ENCODE measurements at regions not wholly inside any gene's neighbourhood (a gene's known extent, or its start where the extent isn't known, plus 50 kb on each side); places are given as distances from the start of the nearest gene placed in this dataset.
A peak's percentile ranks its signal among the peaks of the same experiment; 100 is the strongest.

DNA sequence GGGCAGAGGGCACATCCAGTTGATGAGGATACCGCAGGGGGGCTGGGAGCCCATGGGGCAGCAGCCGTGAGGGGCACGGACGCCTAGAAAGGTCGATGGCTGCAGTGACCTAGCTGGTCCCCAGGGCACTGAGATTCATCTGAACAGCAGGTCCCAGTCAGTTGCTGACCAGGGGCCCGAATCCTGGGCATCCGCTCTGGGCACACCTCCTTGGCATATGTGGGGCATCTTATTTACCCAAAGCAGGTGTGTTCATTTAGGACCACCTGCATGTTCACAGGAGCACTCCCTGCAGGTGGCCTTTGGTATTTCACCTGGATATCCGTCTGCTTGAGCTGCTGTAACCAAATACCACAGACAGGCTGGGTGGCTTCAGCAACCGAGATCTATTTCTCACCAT lies 72.0 kb upstream of the ODC1 start:
- no peak for DNase-seq (ENCODE audit: low spot score)

DNA sequence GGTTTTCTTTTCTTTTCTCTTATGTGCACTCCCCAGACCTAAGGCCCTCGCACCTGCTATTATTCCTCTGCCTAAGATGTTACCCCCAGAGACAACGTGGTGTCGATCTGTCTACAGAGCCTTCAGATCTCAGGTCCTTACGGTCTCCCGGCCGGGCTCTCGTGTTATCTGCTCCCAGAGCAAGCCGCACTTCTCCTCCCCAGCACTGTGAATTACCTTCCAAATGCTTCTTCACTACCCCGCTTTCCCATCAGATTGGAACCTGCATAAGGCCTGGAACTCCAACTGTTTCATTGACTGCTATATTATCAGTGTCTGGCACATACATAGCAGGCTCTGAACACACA lies 71.2 kb upstream of the ODC1 start:
- no peak for DNase-seq (ENCODE audit: low spot score)

DNA sequence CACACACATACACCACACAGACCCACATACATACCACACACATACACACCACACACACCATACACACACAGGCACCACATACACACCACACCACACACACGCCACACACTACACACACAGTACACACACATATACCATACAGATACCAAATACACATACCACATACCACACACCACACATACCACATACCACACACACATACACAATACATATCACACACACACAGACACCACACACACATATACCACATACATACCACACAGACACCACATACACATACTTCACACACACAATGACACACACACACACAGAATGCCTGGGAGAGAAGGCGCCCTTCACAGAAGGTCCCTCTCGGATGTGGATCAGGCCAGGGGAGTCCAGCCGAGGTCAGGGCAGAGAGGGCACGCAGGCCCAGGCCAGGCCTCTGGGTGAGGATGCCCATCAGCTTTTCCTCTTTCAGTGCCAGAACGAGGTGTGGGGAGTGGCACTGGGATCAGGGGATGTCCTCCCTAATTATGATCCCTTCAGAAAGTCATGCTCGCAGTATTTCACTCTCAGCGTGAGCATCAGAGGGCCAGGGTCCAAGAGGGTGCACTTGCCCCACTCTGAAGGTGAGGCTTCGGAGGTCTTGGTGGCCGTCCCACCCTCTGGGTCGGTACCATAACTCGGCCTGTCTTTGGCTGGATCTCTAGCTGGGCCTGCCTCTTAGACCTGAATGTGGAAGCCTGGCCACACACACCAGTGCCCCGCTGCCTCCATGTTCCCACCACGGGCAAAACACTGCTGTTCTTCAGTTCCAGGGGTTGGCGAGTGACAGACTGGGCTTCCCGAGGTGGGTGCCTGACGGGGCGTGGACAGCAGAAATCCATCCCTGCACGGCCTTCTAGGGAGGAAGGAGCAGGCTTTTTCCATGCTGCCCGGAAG lies 70.6 kb upstream of the ODC1 start:
- no peak for DNase-seq (ENCODE audit: low spot score)

DNA sequence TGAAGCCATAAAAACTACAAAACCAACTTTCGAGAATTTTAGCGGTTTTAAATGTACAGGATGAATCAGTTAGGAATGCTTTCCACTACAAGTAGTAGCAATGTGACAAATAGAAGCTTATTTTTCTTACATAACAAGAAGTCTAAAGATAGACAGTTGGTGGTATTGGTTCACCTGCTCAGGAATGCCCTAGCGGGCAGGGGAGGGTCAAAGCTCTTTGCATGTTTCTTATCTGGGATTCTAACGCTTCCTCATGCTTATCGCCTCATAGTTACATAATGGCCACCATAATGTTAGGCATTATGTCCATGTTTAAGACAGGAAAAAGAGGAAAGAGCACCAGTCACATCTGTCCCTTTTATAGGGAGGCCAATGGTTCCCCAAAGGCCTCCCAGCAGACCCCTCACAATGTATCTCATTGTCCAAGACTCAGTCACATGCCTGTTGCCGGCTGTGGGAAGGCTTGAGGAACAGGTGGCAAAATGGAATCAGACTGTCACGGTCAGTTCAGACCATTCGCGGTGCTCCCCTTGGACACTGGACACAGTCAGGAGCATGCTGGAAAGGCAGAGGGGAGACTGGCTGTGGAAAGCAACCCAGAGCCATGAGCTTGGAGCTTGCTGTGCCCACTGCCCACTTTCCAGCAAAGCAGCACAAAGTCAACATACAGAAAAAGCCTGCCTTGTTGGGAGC lies 69.4 kb upstream of the ODC1 start:
- no peak for DNase-seq (ENCODE audit: low spot score)

DNA sequence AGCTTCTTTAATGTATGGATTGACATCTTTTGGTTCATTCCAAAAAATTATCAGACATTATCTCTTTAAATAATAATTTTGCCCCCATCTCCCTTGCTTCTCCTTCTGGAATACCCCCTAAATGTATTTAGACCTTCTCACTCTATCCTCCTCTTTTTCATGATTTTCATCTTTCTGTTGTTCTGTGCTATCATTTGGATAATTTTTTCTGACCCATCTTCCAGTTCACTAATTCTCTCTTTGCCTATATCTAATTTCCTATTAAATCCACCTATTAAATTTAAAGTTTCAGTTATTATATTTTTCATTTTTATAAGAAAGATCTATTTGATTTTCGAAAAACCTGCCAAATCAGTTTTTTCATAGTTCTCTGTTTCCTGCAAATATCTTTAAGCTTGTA lies 67.8 kb upstream of the ODC1 start:
- no peak for DNase-seq (ENCODE audit: low spot score)

DNA sequence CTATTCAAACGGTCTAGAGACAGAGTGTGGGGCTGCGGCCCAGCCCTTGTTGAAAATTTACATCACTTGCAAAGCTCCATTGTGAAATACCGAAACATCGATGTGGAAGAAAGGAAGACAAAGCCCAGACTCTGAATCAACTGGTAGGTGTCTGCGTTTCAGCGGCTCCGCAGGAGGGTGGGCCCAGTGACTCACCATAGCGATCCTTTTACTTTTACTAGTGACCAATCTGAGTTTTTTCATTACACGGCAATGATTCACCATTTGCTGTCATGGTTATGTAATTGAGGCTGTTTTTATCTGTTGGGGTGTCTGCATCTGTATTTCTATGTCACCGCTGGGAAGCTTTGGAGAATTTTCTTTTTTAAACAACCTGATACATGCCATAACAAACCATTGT lies 66.6 kb upstream of the ODC1 start:
- DNase-seq (ENCODE audit: low spot score) = peak; percentile 51

DNA sequence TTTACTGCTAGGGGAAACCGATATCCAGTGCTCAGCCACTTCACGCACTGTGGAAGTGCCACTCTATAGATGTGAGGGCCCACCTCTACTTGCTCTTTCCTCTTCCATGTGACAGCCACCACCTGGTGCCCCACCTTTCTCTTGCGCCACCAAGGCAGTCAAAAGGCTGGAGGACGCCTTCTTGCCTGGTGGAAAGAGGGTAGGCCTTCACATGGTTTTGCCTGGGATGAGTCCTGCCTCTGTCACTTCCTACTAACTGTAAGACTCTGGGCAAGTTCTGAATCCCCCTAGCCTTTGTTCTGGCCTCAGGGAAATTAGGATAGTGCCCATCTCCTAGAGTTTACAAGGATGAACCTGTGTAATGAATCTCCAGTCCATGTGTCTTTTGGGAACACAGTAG lies 66.1 kb upstream of the ODC1 start:
- no peak for DNase-seq (ENCODE audit: low spot score)

DNA sequence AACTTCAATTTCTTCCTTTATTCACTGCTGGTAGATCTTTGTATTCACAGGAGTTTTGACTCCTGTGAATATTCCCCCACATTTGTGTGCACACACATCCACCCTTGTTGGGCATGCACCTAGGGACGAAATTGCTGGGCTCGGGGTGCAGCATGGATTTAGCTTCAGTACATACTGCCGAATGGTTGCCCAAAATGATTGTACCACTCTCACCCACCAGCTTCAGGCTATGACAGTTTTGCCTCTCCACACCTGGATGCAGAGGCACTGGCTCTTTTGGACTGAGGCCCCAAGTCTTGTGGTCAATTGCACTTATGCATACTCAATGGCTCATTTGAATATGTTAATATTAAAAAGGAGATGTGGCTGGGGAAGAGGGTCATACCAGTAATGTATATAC lies 65.1 kb upstream of the ODC1 start:
- no peak for DNase-seq (ENCODE audit: low spot score)

DNA sequence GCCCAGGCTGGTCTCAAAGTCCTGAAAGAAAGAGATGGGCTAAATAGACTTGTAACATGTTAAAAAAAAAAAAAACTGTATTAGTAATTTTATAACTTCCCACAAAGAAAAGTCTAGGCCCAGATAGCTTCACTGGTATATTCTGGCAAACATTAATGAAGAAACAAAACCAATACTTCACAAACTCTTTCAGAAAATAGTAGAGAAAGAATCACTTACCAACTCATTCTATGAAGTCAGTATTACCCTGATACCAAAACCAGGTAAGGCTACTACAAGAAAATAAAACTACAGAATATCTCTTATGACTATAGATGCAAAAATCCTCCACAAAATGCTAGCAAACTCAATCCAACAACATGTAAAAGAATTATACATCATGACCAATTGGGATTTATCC lies 59.9 kb upstream of the ODC1 start:
- no peak for DNase-seq (ENCODE audit: low spot score)

DNA sequence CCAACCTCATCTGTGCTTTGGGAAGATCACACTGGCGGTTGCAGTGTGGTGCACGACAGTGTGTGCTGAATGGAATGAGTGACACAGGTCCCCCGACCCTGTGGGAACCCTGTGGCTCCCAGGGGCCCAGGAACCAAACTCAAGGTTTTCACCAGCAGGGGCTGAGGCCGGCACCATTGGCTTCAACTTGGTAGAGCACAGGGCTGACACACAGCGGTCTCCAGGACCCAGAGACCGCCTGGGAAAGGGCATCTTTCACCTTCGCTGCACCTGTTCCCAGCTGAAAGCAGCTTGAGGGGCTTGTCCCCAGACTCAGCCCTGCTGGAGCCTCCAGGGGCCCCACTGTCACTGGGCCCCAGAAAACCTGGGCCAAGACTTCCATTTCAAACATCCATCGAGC lies 59.0 kb upstream of the ODC1 start:
- no peak for DNase-seq (ENCODE audit: low spot score)

DNA sequence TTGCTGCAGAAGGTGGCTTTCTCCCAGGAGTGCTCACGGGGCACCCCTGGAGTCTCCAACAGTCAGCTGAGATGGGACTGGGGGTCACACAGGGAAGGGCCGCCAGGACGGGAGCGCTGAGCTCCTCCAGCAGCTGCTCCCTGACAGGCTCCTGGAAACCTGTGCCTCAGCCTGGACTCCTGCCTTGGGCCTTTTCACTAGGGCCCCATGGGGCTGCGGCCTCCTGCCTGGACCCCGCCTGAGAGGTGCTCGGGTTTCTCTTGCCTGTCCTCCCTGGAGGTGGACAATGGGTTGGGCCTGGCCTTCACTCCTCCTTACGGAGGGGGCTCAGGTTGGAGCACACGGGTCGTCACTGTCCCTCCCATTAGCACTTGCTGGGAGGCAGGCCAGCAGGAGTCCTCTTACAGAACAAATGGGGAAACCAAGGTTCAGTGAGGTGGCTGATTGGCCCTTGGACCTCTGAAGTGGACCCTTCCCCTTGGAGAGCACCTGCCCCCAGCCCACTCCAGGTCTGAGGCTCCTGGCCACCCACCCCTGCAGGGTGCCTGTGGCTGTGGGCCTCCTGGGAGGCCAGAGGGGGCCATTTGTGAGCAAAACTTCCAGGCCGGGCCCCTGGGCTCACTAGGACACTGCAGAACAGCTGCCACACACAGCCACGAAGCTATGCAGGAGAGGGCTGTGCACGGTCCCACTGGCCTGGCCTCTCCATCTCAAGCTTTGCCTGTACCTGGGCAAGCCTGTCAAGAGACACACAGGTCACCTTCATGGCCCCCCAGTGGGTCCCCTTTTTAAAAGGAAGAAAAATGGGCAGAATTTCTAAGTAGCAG lies 57.1 kb upstream of the ODC1 start:
- no peak for DNase-seq (ENCODE audit: low spot score)

DNA sequence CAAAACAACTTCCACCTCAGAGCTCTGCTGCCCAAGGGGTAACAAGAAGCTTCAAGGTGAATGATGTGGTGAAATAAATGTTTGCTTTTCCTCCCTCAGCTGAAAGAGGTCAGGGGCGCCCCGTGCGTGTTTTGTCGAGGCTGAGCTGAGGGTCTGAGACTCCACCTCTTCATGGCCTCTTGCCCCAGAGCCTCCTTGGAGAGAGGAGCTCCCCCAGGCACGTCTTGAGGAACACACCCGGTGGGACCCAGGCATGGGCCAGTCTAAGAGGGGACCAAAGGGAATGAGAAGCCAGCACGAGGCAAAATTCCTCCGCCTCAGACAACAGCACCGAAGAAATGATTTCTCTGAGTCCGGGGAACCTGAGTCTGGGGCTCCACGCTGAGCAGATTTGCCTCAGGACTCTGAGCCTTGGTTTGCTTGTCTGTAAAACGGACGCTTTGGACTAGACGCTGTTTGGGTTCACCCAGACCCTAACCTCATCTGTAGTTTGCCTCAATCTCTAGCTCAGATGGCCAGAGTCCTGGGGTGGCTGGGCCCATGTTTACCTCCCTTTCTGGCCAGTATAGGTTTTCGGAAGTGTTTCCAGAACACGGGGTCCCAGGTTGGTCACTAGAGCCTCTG lies 56.4 kb upstream of the ODC1 start:
- DNase-seq (ENCODE audit: low spot score) = no peak

DNA sequence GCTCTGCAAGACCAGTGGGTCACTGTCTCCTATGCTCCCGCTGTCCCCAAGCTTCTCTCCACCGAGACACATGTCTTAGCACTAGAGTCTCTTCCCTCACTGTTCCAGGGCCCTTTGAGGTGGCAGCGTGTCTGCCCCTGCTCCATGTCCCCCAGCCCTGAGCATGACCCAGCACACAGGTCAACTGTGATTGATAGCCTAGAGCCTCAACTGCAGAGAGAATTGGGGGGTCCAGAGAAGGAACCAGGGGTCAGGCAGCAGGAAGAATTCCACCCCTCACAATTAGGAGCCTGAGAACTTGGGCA lies 54.6 kb upstream of the ODC1 start:
- DNase-seq (ENCODE audit: low spot score) = no peak

DNA sequence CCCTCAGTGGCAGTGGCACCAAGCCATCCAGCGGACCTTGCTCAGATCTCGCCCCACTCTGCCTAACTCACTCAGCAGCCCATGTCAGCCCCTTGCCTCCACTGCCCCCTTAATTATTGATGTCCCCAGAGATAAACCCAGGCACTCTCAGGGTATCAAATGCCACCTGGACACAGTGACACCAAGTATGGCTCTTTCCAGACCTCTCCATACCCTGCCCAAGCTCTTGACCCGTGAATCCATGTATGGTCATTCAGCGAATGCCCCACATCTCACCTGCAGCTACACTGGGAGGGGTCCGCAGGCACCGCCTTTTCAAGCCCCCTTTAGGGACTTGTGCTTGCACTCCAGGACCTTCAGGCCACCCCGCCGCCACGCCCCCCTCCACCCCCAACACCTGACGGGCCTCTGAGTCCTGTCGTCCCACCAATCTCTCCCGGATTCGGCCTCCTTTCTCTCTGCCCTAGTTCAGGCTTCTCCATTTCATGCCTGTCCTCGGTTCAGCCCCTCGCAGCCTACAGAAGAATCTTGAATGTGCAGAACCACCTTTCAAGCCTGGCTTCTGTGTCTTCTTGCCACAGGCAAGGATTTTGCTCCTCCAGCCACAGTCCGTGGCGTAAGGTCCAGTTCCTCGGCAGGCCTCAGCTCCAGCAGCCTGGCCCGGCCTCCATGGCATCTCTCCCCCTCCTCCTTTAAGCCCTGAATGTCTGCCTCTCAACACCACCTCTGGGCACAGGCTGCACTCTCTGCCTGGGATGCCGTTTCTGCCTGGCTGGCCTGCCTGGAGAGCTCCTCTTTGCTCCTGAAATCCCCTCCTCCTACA lies 54.1 kb upstream of the ODC1 start:
- no peak for DNase-seq (ENCODE audit: low spot score)

DNA sequence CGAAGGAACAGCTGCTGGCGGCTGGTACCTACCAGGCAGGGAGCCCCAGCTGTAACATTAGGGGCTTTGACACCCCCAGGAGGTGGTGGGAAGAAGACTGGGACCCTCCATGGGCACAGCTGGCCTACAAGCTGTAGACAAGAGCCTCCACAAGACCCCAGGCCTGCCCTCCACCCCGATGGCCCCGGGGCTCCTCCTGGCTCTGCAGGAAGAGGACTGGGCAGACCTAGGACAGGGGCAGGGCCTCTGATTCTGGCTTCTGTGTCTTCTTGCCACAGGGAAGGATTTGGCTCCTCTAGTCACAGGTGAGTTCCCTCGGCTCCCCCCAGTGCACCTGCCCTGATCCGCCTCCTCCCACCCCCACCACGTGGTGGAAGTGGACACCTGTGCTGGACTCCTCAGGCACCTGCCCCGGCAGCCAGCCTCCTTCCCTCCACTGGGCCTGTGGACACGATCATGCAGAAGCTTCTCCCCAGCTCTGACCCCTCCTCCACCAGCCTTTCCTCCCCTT lies 53.4 kb upstream of the ODC1 start:
- no peak for DNase-seq (ENCODE audit: low spot score)

DNA sequence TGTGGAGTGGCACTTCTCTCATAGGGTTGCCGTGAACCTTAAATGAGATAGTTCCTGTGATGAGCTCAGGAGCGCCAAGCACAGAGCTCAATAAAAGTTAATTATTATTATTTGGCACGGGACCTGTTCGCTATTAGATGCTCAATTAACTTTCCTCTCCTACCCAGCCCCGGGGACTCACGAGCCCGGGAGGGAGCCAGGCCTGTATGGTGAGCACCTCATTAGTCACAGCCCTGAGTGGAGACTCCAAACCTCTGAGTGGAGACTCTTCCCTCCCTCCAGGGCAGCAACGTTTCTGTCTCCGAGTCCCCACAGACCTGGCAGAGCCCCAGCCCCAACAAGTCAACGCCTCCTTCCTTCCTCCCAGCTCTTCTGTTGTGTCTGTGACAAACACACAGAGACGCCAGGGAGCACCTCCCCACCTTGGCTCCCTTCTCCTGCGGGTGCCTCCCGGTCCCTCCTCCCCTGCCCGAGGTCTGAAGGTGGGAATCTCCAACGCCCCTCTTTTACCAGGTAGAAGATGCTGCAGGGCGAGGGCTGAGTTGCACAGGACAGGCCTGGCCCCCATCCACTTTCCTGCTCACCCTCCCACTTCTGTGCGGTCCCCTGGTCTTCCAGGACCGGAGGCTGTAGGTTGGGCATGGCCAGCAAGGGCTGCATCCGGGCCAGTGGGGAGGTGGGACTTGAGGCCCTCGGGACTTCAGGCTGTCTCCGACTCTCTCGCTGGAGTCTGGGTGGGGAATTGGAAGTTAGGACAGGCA lies 52.7 kb upstream of the ODC1 start:
- DNase-seq (ENCODE audit: low spot score) = no peak

DNA sequence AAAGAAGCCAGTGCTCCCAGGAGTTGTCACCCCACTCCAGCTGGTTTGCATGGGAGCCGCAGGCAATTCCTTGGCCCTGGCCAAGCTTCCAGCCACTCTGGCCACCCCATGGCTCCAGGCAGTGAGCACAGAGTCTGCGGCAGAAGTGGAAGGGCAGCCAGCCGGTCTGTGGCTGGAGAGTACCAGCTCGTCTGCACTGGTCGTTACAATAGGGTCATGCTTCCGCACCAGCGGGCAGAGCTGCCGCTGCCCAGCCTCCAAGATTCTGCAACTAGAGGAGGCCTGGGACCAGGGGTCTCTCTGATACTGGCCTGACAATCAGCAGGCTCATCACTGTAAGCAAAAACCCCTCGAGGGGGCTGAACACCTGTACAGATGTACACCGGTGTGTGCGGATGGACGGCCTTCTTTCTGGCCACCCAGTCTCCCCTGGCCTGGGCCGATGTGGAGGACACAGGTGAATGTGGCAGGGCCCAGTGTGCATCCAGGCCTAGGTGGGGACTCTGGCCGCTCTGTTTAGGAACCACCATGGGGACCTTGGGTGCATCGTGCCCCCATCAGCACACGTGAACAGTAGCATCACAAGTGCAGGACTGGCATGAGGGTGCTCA lies 51.9 kb upstream of the ODC1 start:
- DNase-seq (ENCODE audit: low spot score) = no peak

DNA sequence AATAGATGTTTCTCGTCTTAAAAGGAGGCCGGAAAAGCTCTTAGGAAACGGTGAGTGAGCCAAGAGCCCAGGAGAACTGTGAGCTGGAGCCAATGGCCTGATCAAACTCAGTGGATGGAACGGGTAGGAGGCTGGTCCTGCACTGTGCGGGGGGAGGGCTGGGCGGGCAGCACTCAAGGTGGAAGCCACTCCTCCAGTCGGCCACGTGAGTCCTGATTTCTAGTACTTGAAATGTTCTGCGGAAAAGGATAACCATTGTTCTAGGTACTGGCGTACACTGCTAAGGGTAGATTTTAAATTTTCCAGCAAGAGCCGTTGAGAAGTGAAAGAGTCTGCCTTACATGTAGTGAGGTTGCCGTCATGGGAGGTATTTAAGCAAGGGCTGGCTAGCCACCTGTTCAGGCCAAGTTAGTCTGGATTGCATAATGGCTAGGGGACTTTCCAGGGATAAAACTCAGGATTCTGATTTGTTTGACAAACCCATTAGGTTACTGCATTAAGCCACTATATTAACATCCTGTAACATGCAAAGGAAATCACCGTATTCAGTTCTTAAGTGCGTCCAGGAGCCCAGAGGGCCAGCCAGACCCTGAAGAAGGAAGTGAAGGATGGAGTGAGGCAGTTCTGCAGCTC lies 51.3 kb upstream of the ODC1 start:
- DNase-seq (ENCODE audit: low spot score) = no peak

DNA sequence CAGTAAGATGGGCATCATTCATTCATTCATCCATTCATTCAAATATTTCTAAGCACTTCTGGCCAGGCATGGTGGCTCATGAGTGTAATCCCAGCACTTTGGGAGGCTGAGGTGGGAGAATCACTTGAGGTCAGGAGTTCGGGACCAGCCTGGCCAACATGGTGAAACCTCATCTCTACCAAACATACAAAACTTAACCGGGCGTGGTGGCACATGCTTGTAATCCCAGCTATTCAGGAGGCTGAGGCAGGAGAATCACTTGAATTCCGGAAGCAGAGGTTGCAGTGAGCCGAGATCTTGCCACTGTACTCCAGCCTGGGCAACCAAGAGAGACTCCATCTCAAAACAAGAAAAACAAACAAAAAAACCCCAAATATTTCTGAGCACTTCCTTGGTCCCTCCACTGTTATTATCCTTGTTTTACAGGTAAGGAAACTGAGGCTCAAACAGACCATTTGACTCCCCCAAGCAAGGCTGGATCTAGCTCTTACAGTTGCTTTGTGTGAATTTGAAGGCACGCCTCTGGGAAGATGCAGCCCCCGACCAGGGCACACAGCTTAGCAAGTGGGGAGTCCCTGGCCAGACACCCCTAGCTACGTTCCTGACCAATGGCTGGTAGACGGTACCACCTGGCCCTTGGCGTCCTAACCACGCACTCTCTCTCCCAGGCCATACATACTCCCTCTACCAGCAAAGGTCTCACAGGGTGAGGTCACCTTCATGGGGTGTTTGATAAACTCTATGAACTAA lies 50.6 kb upstream of the ODC1 start:
- no peak for DNase-seq (ENCODE audit: low spot score)

All from AG08396 (cell line).